ENCODE measurements at regions not wholly inside any gene's neighbourhood (a gene's known extent, or its start where the extent isn't known, plus 50 kb on each side); places are given as distances from the start of the nearest gene placed in this dataset.

- no peak for ATAC-seq (ENCODE audit: low read depth)
- no peak overlapping the region for H2AFZ ChIP-seq (ENCODE audit: insufficient read depth, low read depth, low read length, poor library complexity, severe bottlenecking)
- H3K27me3 Mint-ChIP-seq: no peaks in the 10 kb centered on the region
- H3K9ac ChIP-seq (ENCODE audit: low read length): no peak overlapping the region
- no peak for DNase-seq
- CTCF ChIA-PET: no interaction called here
- H3K27ac ChIP-seq (ENCODE audit: low read length in 2 of 2): no peak overlapping the region
- no peaks in the 10 kb centered on the region for H4K20me1 ChIP-seq (ENCODE audit: control insufficient read depth, insufficient read depth, low read length, poor library complexity, severe bottlenecking)
- no peaks in the 10 kb centered on the region for H3K9me3 ChIP-seq (ENCODE audit: control extremely low read depth in 1 of 3, control insufficient read depth in 2 of 3, insufficient read depth in 1 of 3, low read length in 2 of 3)
- no peaks in the 10 kb centered on the region for H3K79me2 ChIP-seq (ENCODE audit: control insufficient read depth, insufficient read depth, low read length)
- TF ChIP-seq CTCF (IDR thresholded peaks at IDR 0.05) (no peak), EZH2 (IDR thresholded peaks at IDR 0.05; ENCODE audit: borderline replicate concordance, insufficient read depth, low read depth, low read length, poor library complexity, severe bottlenecking) (no peak)
- H3K4me3 Mint-ChIP-seq: no peak overlapping the region
- no peak overlapping the region for H3K4me2 ChIP-seq (replicated peaks; ENCODE audit: low read depth, low read length, poor library complexity, severe bottlenecking)
- POLR2A ChIA-PET: no interaction called here
- H3K27ac Mint-ChIP-seq: no peak overlapping the region
- no peaks in the 10 kb centered on the region for H3K4me1 ChIP-seq (ENCODE audit: control insufficient read depth in 2 of 2, insufficient read depth in 2 of 2, low read length in 2 of 2)
- intact Hi-C loops (cut with micrococcal nuclease): no loop called here
- H3K9me3 Mint-ChIP-seq (ENCODE audit: insufficient read depth): no peaks in the 10 kb centered on the region
- no peaks in the 10 kb centered on the region for H3K27me3 ChIP-seq (replicated peaks in 1 of 4; ENCODE audit: control extremely low read depth in 1 of 4, control insufficient read depth in 3 of 4, insufficient read depth in 4 of 4, low read length in 3 of 4)
- H3K36me3 ChIP-seq (replicated peaks in 1 of 2; ENCODE audit: control extremely low read depth in 1 of 2, control insufficient read depth in 1 of 2, extremely low read depth in 1 of 2, insufficient read depth in 2 of 2, low read length in 1 of 2): no peaks in the 10 kb centered on the region
- no peak overlapping the region for H3K4me3 ChIP-seq (ENCODE audit: control extremely low read depth in 1 of 5, extremely low read depth in 1 of 5, insufficient read depth in 1 of 5, low read depth in 2 of 5, low read length in 4 of 5)
- H3K4me1 Mint-ChIP-seq: no peaks in the 10 kb centered on the region
- 100% methylated on average over 6 of the region's 8 CpGs for WGBS (ENCODE audit: insufficient coverage)
Measured at GRCh38 chr12:24499151-24500146, 449.5 kb downstream of the BCAT1 start.

GRCh38 chr12:24496755-24497154 is 452.1 kb downstream of the BCAT1 start:
- H3K27ac Mint-ChIP-seq: no peak overlapping the region
- Histone ChIP-seq H2AFZ (ENCODE audit: insufficient read depth, low read depth, low read length, poor library complexity, severe bottlenecking) (no peak overlapping the region), H3K9ac (ENCODE audit: low read length) (no peak overlapping the region), H3K4me3 (ENCODE audit: control extremely low read depth in 1 of 5, extremely low read depth in 1 of 5, insufficient read depth in 1 of 5, low read depth in 2 of 5, low read length in 4 of 5) (no peak overlapping the region), H3K27me3 (replicated peaks in 1 of 4; ENCODE audit: control extremely low read depth in 1 of 4, control insufficient read depth in 3 of 4, insufficient read depth in 4 of 4, low read length in 3 of 4) (no peaks in the 10 kb centered on the region), H3K36me3 (replicated peaks in 1 of 2; ENCODE audit: control extremely low read depth in 1 of 2, control insufficient read depth in 1 of 2, extremely low read depth in 1 of 2, insufficient read depth in 2 of 2, low read length in 1 of 2) (no peaks in the 10 kb centered on the region), H4K20me1 (ENCODE audit: control insufficient read depth, insufficient read depth, low read length, poor library complexity, severe bottlenecking) (no peaks in the 10 kb centered on the region), H3K4me2 (replicated peaks; ENCODE audit: low read depth, low read length, poor library complexity, severe bottlenecking) (no peak overlapping the region), H3K79me2 (ENCODE audit: control insufficient read depth, insufficient read depth, low read length) (no peaks in the 10 kb centered on the region), H3K27ac (ENCODE audit: low read length in 2 of 2) (no peak overlapping the region), H3K9me3 (ENCODE audit: control extremely low read depth in 1 of 3, control insufficient read depth in 2 of 3, insufficient read depth in 1 of 3, low read length in 2 of 3) (no peaks in the 10 kb centered on the region), H3K4me1 (ENCODE audit: control insufficient read depth in 2 of 2, insufficient read depth in 2 of 2, low read length in 2 of 2) (peaks cover 0 to 8% of the 10 kb centered on the region in 2 donors)
- TF ChIP-seq EZH2 (IDR thresholded peaks at IDR 0.05; ENCODE audit: borderline replicate concordance, insufficient read depth, low read depth, low read length, poor library complexity, severe bottlenecking): no peak
- TF ChIP-seq CTCF (IDR thresholded peaks at IDR 0.05): no peak
- peaks cover 8% of the 10 kb centered on the region for H3K4me1 Mint-ChIP-seq
- H3K27me3 Mint-ChIP-seq: no peaks in the 10 kb centered on the region
- H3K4me3 Mint-ChIP-seq: no peak overlapping the region
- DNase-seq (no peak), ATAC-seq (ENCODE audit: low read depth) (no peak)
- intact Hi-C loops (cut with micrococcal nuclease): no loop called here
- H3K9me3 Mint-ChIP-seq (ENCODE audit: insufficient read depth): no peaks in the 10 kb centered on the region
- ChIA-PET POLR2A (no interaction called here), CTCF (interaction anchor here (0.9 kb wide), 1 partner anchor 19 kb away, joined by 3 read pairs; no protein-coding TSS in a partner anchor)
- no CpG with 5 or more reads among the region's 1 CpG for WGBS (ENCODE audit: insufficient coverage)
